Mesenchymal stem cell (in vitro differentiated cells and primary cell): ENCODE measurements at regions not wholly inside any gene's neighbourhood (a gene's known extent, or its start where the extent isn't known, plus 50 kb on each side); places are given as distances from the start of the nearest gene placed in this dataset.

Experiments
- DNase-seq: peaks from one replicate; pipeline ENCODE4 v3.0.0-alpha.2; 2013
- H2AFZ ChIP-seq: one replicate; pipeline ENCODE4 v1.6.1; 2013; ENCODE audit warnings: low read depth, mild to moderate bottlenecking, control low read depth, inconsistent platforms, low read length, moderate library complexity
- H2AK5ac ChIP-seq: 2 replicates; pipeline ENCODE4 v1.6.1; 2013; ENCODE audit warnings: low read length, moderate library complexity, mild to moderate bottlenecking, inconsistent platforms; ENCODE audit not compliant: severe bottlenecking
- H2BK120ac ChIP-seq: one replicate; pipeline ENCODE4 v1.6.1; 2013; ENCODE audit warnings: low read depth, mild to moderate bottlenecking, inconsistent platforms, low read length, moderate library complexity
- H2BK12ac ChIP-seq, 2 experiments: one replicate each; pipeline ENCODE4 v1.6.1; 2013; ENCODE audit warnings: inconsistent platforms in 2 of 2, low read length in 2 of 2, mild to moderate bottlenecking in 2 of 2, moderate library complexity in 2 of 2, control low read depth in 1 of 2
- H2BK15ac ChIP-seq: one replicate; pipeline ENCODE4 v1.6.1; 2013; ENCODE audit warnings: mild to moderate bottlenecking, low read depth, inconsistent platforms; ENCODE audit not compliant: poor library complexity, severe bottlenecking
- H2BK5ac ChIP-seq: 2 replicates; pipeline ENCODE4 v1.6.1; 2013; ENCODE audit warnings: low read depth, mild to moderate bottlenecking, low read length, control low read depth, inconsistent platforms; ENCODE audit not compliant: poor library complexity, severe bottlenecking
- H3K14ac ChIP-seq, 2 experiments: one replicate each; pipeline ENCODE4 v1.6.1; 2013; ENCODE audit warnings: inconsistent platforms in 2 of 2, low read length in 2 of 2, control low read depth in 1 of 2, mild to moderate bottlenecking in 1 of 2, moderate library complexity in 1 of 2
- H3K18ac ChIP-seq, 2 experiments: one replicate each; pipeline ENCODE4 v1.6.1; 2013; ENCODE audit warnings: inconsistent platforms in 2 of 2, low read length in 2 of 2, control low read depth in 1 of 2, low read depth in 1 of 2, mild to moderate bottlenecking in 1 of 2
- H3K23ac ChIP-seq, 2 experiments: one replicate each; pipeline ENCODE4 v1.6.1; 2013; ENCODE audit warnings: inconsistent platforms in 2 of 2, low read length in 2 of 2, mild to moderate bottlenecking in 2 of 2, moderate library complexity in 2 of 2, control low read depth in 1 of 2
- H3K27ac ChIP-seq: 2 replicates; pipeline ENCODE4 v1.5.1; 2013; ENCODE audit warnings: mild to moderate bottlenecking, moderate library complexity, low read length, control low read depth, inconsistent platforms; ENCODE audit not compliant: poor library complexity, severe bottlenecking
- H3K27me3 ChIP-seq, 2 experiments: 2 replicates each; pipeline versions ENCODE4 v1.6.1 to v1.7.0; 2013; ENCODE audit warnings: low read length in 2 of 2, mild to moderate bottlenecking in 2 of 2, moderate library complexity in 2 of 2, control low read depth in 1 of 2, inconsistent platforms in 1 of 2; ENCODE audit not compliant: control insufficient read depth in 1 of 2, insufficient read depth in 1 of 2
- H3K36me3 ChIP-seq, 2 experiments: 2 replicates each; pipeline versions ENCODE4 v1.6.1 to v1.7.0; 2013; ENCODE audit warnings: low read length in 2 of 2, control low read depth in 1 of 2, inconsistent platforms in 1 of 2, low read depth in 1 of 2, mild to moderate bottlenecking in 1 of 2; ENCODE audit not compliant: insufficient read depth in 2 of 2, control insufficient read depth in 1 of 2
- H3K4ac ChIP-seq, 2 experiments: one replicate each; pipeline ENCODE4 v1.6.1; 2013; ENCODE audit warnings: inconsistent platforms in 2 of 2, low read length in 2 of 2, mild to moderate bottlenecking in 2 of 2, moderate library complexity in 2 of 2, control low read depth in 1 of 2, low read depth in 1 of 2
- H3K4me1 ChIP-seq: 2 replicates; pipeline ENCODE4 v1.6.1; 2013; ENCODE audit warnings: low read depth, low read length, control low read depth; ENCODE audit not compliant: control insufficient read depth, insufficient read depth
- H3K4me2 ChIP-seq: 2 replicates; pipeline ENCODE4 v1.6.1; 2013; ENCODE audit warnings: low read length, mild to moderate bottlenecking, inconsistent platforms; ENCODE audit not compliant: poor library complexity, severe bottlenecking
- H3K4me3 ChIP-seq, 2 experiments: 2 replicates each; pipeline versions ENCODE4 v1.5.1 to v1.7.0; 2013; ENCODE audit warnings: low read length in 2 of 2, mild to moderate bottlenecking in 2 of 2, control low read depth in 1 of 2, low read depth in 1 of 2; ENCODE audit not compliant: insufficient read depth in 1 of 2
- H3K79me1 ChIP-seq: replicated peaks from 2 replicates; pipeline ENCODE4 v1.6.1; 2013; ENCODE audit warnings: mild to moderate bottlenecking, control low read depth, low read length, inconsistent platforms; ENCODE audit not compliant: poor library complexity, severe bottlenecking
- H3K9ac ChIP-seq: 2 replicates; pipeline ENCODE4 v1.7.0; 2013; ENCODE audit warnings: mild to moderate bottlenecking, low read length, moderate library complexity
- H3K9me3 ChIP-seq: 2 replicates; pipeline ENCODE4 v1.7.0; 2013; ENCODE audit warnings: mild to moderate bottlenecking, low read length; ENCODE audit not compliant: control insufficient read depth
- H4K8ac ChIP-seq: one replicate; pipeline ENCODE4 v1.6.1; 2013; ENCODE audit warnings: inconsistent platforms, mild to moderate bottlenecking, low read length, moderate library complexity
- H4K91ac ChIP-seq: one replicate; pipeline ENCODE4 v1.6.1; 2013; ENCODE audit warnings: mild to moderate bottlenecking, low read length, inconsistent platforms
- WGBS: methylation state at CpG from one replicate; pipeline ENCODE4 v1.1.7; 2013; ENCODE audit warnings: mixed read lengths; 5-methylcytosine and 5-hydroxymethylcytosine counted together

DNA sequence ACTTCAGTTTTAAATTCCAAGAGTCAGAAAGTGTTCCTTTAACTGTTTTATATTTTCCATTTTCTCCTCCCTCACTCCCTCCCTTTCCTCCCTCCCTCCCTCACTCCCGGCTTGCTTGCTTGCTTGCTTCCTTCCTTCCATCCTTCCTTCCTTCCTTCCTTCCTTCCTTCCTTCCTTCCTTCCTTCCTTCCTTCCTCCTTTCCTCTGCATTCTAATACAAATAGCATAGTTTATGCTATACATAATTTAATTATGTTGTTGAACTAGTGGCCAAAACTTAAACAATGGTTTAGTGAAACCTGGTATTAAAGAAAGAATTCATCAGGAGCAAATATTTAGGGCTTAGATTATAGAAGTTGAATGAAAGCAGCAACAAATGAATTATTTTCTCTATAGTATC is 188.5 kb upstream of the OLFM3 start:
- H3K4me1 ChIP-seq, result no peaks in the 10 kb centered on the region
- no peak overlapping the region for H3K4me2 ChIP-seq
- H3K18ac ChIP-seq, result no peak overlapping the region
- no peaks in the 10 kb centered on the region for H3K9me3 ChIP-seq
- H3K36me3 ChIP-seq, result no peaks in the 10 kb centered on the region
- no peak overlapping the region for H2BK15ac ChIP-seq
- H4K8ac ChIP-seq, result no peak overlapping the region
- no peak overlapping the region for H3K4ac ChIP-seq
- no peak overlapping the region for H2BK12ac ChIP-seq
- no peak overlapping the region for H2BK120ac ChIP-seq
- H2BK5ac ChIP-seq, result no peak overlapping the region
- H3K23ac ChIP-seq, result no peak overlapping the region
- H4K91ac ChIP-seq, result no peak overlapping the region
- DNase-seq, result no peak
- WGBS, result 78% methylated on average over 1 of the region's 1 CpG
- H2AK5ac ChIP-seq, result no peak overlapping the region
- no peaks in the 10 kb centered on the region for H3K79me1 ChIP-seq
- H3K27ac ChIP-seq, result no peak overlapping the region
- no peak overlapping the region for H3K9ac ChIP-seq
- no peak overlapping the region for H3K14ac ChIP-seq
- H2AFZ ChIP-seq, result no peak overlapping the region
- no peaks in the 10 kb centered on the region for H3K27me3 ChIP-seq
- no peak overlapping the region for H3K4me3 ChIP-seq

DNA sequence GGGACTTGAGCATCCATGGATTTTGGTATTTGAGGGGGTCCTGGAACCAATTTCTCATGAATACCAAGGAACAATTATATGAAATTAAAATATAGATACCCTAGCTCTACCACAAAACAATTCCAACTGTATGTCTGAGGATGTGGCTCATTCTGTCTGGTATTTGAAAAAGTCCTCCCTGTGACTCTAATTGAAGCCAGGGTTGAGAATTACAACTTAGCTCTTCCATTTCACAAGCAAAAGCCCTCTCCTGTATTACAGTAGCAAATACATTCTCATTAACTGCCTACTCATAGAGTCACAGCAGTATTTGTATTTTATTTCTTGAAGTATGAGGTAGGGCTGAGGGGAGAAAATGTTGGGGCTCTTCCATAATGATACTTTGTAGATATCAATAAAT is 187.8 kb upstream of the OLFM3 start:
- Histone ChIP-seq H3K27ac (no peak overlapping the region), H4K8ac (no peak overlapping the region), H3K4me2 (no peak overlapping the region), H2BK120ac (no peak overlapping the region), H3K79me1 (no peaks in the 10 kb centered on the region), H3K36me3 (no peaks in the 10 kb centered on the region), H3K4ac (no peak overlapping the region), H3K4me1 (no peaks in the 10 kb centered on the region), H2AFZ (no peak overlapping the region), H3K9me3 (no peaks in the 10 kb centered on the region), H3K14ac (no peak overlapping the region), H3K27me3 (no peaks in the 10 kb centered on the region), H3K4me3 (no peak overlapping the region), H2BK12ac (no peak overlapping the region), H2AK5ac (no peak overlapping the region), H3K23ac (no peak overlapping the region), H3K18ac (no peak overlapping the region), H3K9ac (no peak overlapping the region), H2BK15ac (no peak overlapping the region), H4K91ac (no peak overlapping the region), H2BK5ac (no peak overlapping the region)
- DNase-seq, result no peak

DNA sequence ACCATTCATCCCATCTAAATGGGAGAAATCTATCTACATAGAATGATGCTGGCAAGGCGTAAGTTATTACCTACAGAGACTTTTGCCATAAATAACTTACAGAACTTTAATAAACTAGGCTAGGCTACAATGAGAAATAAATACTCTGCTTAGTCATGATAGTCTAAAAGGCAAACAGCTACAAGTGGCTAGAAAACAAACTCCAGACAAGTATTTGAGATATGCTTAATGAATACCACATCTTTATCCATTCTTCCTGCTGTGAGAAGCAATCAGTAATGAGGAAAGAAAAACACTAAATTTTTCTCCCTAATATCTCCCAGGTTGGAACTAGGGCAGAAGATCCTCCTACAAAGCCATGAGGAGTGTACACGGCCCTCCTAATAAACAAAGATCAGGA is 187.0 kb upstream of the OLFM3 start:
- H4K8ac ChIP-seq, result no peak overlapping the region
- H2BK5ac ChIP-seq, result no peak overlapping the region
- no peak overlapping the region for H2AK5ac ChIP-seq
- no peak for DNase-seq
- H3K27ac ChIP-seq, result no peak overlapping the region
- H3K27me3 ChIP-seq, result no peaks in the 10 kb centered on the region
- H2BK120ac ChIP-seq, result no peak overlapping the region
- H3K4me3 ChIP-seq, result no peak overlapping the region
- no CpG with 5 or more reads among the region's 2 CpGs for WGBS
- no peak overlapping the region for H3K18ac ChIP-seq
- H3K4ac ChIP-seq, result no peak overlapping the region
- no peaks in the 10 kb centered on the region for H3K9me3 ChIP-seq
- no peaks in the 10 kb centered on the region for H3K36me3 ChIP-seq
- H3K4me1 ChIP-seq, result no peaks in the 10 kb centered on the region
- H2AFZ ChIP-seq, result no peak overlapping the region
- no peak overlapping the region for H3K9ac ChIP-seq
- no peaks in the 10 kb centered on the region for H3K79me1 ChIP-seq
- no peak overlapping the region for H3K23ac ChIP-seq
- H2BK12ac ChIP-seq, result no peak overlapping the region
- no peak overlapping the region for H2BK15ac ChIP-seq
- H3K4me2 ChIP-seq, result no peak overlapping the region
- no peak overlapping the region for H4K91ac ChIP-seq
- no peak overlapping the region for H3K14ac ChIP-seq

DNA sequence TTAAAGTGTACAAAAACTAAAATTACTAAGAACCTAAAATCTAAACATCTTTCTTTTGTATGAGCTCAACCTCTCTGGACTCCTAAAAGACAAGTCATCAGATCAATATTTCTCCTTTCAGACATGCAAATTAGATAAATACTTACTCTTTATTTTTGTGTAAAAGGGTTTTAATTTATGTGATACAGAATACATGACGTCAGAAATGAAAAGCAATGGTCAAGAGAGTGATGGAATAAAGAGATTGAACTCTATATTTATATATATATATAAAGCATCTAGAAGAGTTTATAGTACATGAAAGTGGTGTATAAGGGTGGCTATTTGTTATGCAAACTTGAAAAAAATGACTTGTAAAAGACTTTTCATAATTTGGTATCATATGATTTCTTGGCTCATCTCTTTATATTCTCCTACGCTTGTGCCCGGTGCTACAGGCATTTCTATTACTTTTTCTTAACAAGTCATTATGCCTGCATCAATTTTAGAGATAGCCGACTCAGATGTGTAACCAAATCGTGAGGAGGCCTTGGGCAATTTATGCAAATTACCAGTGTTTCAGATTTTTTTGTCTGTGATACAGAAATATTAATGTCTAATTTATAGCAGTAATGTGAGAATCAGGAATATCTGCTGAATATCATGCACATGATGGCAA is 186.0 kb upstream of the OLFM3 start:
- H4K91ac ChIP-seq, result no peak overlapping the region
- no peak overlapping the region for H2BK5ac ChIP-seq
- no peak overlapping the region for H3K18ac ChIP-seq
- no peak overlapping the region for H2AK5ac ChIP-seq
- H2BK12ac ChIP-seq, result no peak overlapping the region
- H3K4me1 ChIP-seq, result no peaks in the 10 kb centered on the region
- H4K8ac ChIP-seq, result no peak overlapping the region
- no peak overlapping the region for H3K23ac ChIP-seq
- H3K14ac ChIP-seq, result no peak overlapping the region
- WGBS, result 90% methylated on average over 4 of the region's 5 CpGs
- no peak overlapping the region for H3K4me2 ChIP-seq
- H3K27ac ChIP-seq, result no peak overlapping the region
- H3K9ac ChIP-seq, result no peak overlapping the region
- DNase-seq, result no peak
- H3K4me3 ChIP-seq, result no peak overlapping the region
- no peak overlapping the region for H3K4ac ChIP-seq
- H3K36me3 ChIP-seq, result no peaks in the 10 kb centered on the region
- no peaks in the 10 kb centered on the region for H3K27me3 ChIP-seq
- H3K79me1 ChIP-seq, result no peaks in the 10 kb centered on the region
- H3K9me3 ChIP-seq, result no peaks in the 10 kb centered on the region
- no peak overlapping the region for H2BK15ac ChIP-seq
- no peak overlapping the region for H2AFZ ChIP-seq
- no peak overlapping the region for H2BK120ac ChIP-seq
